Left ventricle myocardium inferior (tissue), 1 donor: ENCODE measurements at regions not wholly inside any gene's neighbourhood (a gene's known extent, or its start where the extent isn't known, plus 50 kb on each side); places are given as distances from the start of the nearest gene placed in this dataset.

Experiments used
- DNase-seq: peaks from one replicate; pipeline ENCODE4 v3.0.0-alpha.2; 2020
- H3K27ac ChIP-seq: fragments of 200-600 bp; replicated peaks from 2 replicates; pipeline ENCODE4 v1.8.0; 2021
- H3K27me3 ChIP-seq: fragments of 200-600 bp; 2 replicates; pipeline ENCODE4 v1.8.0; 2021; ENCODE audit warnings: low read depth
- H3K36me3 ChIP-seq: fragments of 200-600 bp; 2 replicates; pipeline ENCODE4 v1.8.0; 2021
- H3K4me1 ChIP-seq: fragments of 200-600 bp; 2 replicates; pipeline ENCODE4 v1.8.0; 2021
- H3K4me3 ChIP-seq: fragments of 200-600 bp; 2 replicates; pipeline ENCODE4 v1.8.0; 2021; ENCODE audit warnings: mild to moderate bottlenecking, moderate library complexity
- H3K9me3 ChIP-seq: fragments of 200-600 bp; replicated peaks from 2 replicates; pipeline ENCODE4 v1.8.0; 2021
- intact Hi-C: fragments of 100-400 bp; cut with micrococcal nuclease; formaldehyde crosslinking; loops from one replicate; pipeline ENCODE4 v1.11.0; 2022
- TF ChIP-seq, protein P1 (sequence below): fragments of 200-600 bp; IDR thresholded peaks from 2 replicates; pipeline ENCODE4 v1.8.0; 2021; ENCODE audit warnings: antibody characterized with exemption, mild to moderate bottlenecking, borderline replicate concordance
- donor health status: DM: no; HTN: yes; CAD: no; lungs with severe emphysema.

DNA sequence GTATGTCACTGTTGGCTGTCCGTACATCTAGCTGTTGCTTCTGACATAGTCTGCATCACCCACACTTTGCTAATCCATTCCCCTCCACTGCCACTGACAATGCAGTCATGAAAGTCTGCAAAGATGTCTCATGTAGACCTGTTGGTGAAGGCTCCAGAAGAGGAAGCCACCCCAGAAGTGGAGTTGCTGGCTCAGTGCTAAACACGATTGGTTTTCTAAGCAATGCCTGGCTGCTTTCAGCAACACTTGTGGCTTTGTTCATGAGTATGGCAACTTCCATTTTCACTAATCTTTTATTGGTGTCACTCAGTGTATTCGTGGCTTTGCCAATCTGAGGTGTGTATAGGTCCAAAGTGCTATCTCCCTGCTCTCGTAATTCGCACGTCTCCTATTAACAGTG is 288.1 kb downstream of the GADD45G start:
- Histone ChIP-seq H3K4me3 (no peak overlapping the region), H3K27ac (no peak overlapping the region), H3K36me3 (no peaks in the 10 kb centered on the region), H3K27me3 (no peaks in the 10 kb centered on the region), H3K4me1 (peaks cover 26% of the 10 kb centered on the region), H3K9me3 (no peaks in the 10 kb centered on the region)
- intact Hi-C loops: no loop called here
- TF ChIP-seq, protein P1, sequence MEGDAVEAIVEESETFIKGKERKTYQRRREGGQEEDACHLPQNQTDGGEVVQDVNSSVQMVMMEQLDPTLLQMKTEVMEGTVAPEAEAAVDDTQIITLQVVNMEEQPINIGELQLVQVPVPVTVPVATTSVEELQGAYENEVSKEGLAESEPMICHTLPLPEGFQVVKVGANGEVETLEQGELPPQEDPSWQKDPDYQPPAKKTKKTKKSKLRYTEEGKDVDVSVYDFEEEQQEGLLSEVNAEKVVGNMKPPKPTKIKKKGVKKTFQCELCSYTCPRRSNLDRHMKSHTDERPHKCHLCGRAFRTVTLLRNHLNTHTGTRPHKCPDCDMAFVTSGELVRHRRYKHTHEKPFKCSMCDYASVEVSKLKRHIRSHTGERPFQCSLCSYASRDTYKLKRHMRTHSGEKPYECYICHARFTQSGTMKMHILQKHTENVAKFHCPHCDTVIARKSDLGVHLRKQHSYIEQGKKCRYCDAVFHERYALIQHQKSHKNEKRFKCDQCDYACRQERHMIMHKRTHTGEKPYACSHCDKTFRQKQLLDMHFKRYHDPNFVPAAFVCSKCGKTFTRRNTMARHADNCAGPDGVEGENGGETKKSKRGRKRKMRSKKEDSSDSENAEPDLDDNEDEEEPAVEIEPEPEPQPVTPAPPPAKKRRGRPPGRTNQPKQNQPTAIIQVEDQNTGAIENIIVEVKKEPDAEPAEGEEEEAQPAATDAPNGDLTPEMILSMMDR: no peak
- DNase-seq: no peak

DNA sequence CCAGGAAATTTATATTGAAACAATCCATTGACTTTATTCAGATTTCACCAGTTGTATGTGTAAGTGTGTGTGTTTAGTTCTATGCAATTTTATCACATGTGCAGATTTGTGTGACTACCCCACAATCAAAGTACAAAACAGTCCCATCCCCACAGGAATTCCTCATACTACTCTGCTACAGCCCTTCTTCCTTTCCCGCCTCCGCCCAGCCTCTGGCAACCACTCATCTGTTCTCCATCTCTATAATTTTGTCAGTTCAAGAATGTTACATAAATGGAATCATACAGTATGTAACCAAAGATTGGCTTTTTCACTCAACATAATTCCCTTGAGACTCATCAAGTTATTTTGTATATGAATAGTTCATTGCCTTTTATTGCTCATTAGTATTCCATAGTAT is 289.1 kb downstream of the GADD45G start:
- no peaks in the 10 kb centered on the region for H3K9me3 ChIP-seq
- no peak overlapping the region for H3K4me3 ChIP-seq
- intact Hi-C loops: no loop called here
- H3K4me1 ChIP-seq: peaks cover 26% of the 10 kb centered on the region
- TF ChIP-seq, protein P1: no peak
- no peak for DNase-seq
- H3K36me3 ChIP-seq: no peaks in the 10 kb centered on the region
- H3K27me3 ChIP-seq: no peaks in the 10 kb centered on the region
- H3K27ac ChIP-seq: no peak overlapping the region

DNA sequence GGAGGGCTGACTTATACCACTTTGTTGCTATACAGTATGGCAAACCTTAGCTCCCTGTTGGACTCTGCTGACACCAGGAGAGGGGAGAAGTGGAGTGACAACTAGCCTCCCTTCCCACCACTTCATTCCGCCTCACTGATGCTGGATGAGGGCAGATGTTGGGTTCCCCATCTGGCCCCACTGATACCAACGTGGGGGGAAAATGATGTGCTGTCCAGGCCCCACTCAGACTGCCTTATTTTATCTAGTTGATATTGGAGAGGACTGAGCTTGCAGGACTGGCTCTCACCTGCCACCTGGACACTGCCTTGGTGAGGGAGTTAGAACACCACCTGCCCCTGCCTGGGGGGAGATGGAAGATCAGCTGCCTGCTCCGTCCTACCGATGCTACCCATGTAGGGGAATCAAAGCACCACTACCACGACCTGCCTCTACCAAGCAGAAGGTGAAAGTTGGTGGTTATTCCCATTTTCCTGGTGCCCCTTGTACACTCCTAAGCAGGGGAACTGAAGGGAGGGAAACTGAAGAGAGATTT is 292.1 kb downstream of the GADD45G start:
- Histone ChIP-seq H3K36me3 (no peaks in the 10 kb centered on the region), H3K9me3 (no peaks in the 10 kb centered on the region), H3K4me1 (peaks cover 11% of the 10 kb centered on the region), H3K27ac (no peak overlapping the region), H3K27me3 (no peaks in the 10 kb centered on the region), H3K4me3 (no peak overlapping the region)
- intact Hi-C loops: no loop called here
- DNase-seq: no peak
- TF ChIP-seq, protein P1: no peak

DNA sequence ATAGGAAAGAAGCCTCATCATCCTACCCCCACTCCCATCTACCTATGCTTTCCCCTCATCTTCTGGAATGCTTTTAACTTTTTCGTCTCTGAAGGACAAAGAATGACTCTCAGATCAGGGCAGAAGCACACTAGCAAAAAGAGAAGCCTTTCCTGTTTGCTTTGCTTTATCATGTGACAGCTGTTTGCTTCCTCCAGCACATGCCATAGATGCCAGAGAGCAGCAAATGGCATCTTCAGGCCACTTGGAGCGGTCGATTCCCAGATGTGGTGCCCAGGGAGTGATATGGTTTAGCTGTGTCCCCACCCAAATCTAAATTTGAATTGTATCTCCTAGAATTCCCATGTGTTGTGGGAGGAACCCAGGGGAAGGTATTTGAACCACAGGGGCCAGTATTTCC is 294.8 kb downstream of the GADD45G start:
- Histone ChIP-seq H3K4me3 (no peak overlapping the region), H3K4me1 (peaks cover 9% of the 10 kb centered on the region), H3K9me3 (no peaks in the 10 kb centered on the region), H3K27ac (no peak overlapping the region), H3K27me3 (no peaks in the 10 kb centered on the region), H3K36me3 (no peaks in the 10 kb centered on the region)
- TF ChIP-seq, protein P1: no peak
- no peak for DNase-seq
- intact Hi-C loops: no loop called here

DNA sequence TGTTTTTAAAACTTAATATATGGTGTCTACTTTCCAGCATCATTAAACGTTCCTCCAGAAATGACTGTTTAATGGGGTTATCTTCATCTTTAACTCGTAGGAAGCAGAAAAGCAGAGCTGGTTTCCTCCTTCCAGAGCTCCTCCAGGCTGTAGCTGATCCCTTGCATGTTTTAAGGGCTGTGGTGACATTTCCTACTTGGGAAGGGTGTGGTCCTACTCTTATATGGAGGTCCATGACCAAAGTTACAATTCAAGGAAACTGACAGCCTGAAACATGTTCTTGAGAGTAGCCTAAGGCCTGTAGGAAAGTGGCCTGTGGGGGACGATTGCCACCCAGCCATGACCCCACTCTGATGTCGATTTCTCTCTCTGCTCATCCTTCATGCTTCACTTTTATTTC is 297.1 kb downstream of the GADD45G start:
- no peaks in the 10 kb centered on the region for H3K9me3 ChIP-seq
- intact Hi-C loops: no loop called here
- TF ChIP-seq, protein P1: no peak
- peaks cover 17% of the 10 kb centered on the region for H3K4me1 ChIP-seq
- no peak overlapping the region for H3K27ac ChIP-seq
- no peak for DNase-seq
- no peaks in the 10 kb centered on the region for H3K36me3 ChIP-seq
- no peak overlapping the region for H3K4me3 ChIP-seq
- no peaks in the 10 kb centered on the region for H3K27me3 ChIP-seq
